Erythroblast (primary cell): ENCODE measurements at regions not wholly inside any gene's neighbourhood (a gene's known extent, or its start where the extent isn't known, plus 50 kb on each side); places are given as distances from the start of the nearest gene placed in this dataset.

Experiments
- GATA1 ChIP-seq: IDR thresholded peaks from 2 replicates; pipeline ENCODE4 v1.6.1; 2011; ENCODE audit warnings: low read depth, mild to moderate bottlenecking, control low read depth, low read length, moderate library complexity
- POLR2A ChIP-seq: IDR thresholded peaks from 2 replicates; pipeline ENCODE4 v1.6.1; 2011; ENCODE audit warnings: mild to moderate bottlenecking, low read length

DNA sequence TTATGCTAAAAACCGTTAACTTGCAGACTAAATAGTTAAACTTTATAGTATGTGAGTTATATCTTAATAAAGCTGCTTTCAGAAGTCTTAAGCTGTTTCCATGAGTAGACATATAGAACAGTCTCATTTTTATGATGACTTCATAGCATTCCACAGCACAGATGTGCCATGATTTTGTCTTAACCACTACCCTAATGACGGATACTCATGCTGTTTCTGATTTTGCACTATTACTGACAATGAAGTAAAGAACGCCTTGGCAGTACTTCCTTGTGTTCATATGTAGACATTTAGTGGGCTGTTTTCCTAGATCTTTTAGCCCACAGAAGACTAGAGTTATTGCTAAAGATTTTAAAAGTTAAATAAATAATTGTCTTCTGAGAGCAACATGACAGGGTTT, 175.6 kb upstream of the RAB6C start:
- TF ChIP-seq POLR2A = no peak
- no peak for TF ChIP-seq GATA1
